ENCODE measurements at regions not wholly inside any gene's neighbourhood (a gene's known extent, or its start where the extent isn't known, plus 50 kb on each side); places are given as distances from the start of the nearest gene placed in this dataset.

GRCh38 chr12:107513184-107513583, 172.4 kb upstream of the PWP1 start:
- TF ChIP-seq CTCF (IDR thresholded peaks at IDR 0.05 in 4 of 5, conservative IDR thresholded peaks at IDR 0.05 in 1 of 5) (no peak), POLR2A (IDR thresholded peaks at IDR 0.05) (no peak)

Measured in gastrocnemius medialis (tissue), 4 donors.